ENCODE measurements at regions not wholly inside any gene's neighbourhood (a gene's known extent, or its start where the extent isn't known, plus 50 kb on each side); places are given as distances from the start of the nearest gene placed in this dataset.

- TF ChIP-seq CTCF (IDR thresholded peaks at IDR 0.05): no peak
- TF ChIP-seq POLR2A (IDR thresholded peaks at IDR 0.05): no peak
These were observed 257.2 kb downstream of the PTGER3 start for GRCh38 chr1:70790232-70790923.
